AML-193 (cell line): ENCODE measurements at regions not wholly inside any gene's neighbourhood (a gene's known extent, or its start where the extent isn't known, plus 50 kb on each side); places are given as distances from the start of the nearest gene placed in this dataset.

Experiments used
- DNase-seq, 2 experiments: peaks; one replicate each; lab custom pipeline; 2025; lab: John Stamatoyannopoulos, UW

DNA sequence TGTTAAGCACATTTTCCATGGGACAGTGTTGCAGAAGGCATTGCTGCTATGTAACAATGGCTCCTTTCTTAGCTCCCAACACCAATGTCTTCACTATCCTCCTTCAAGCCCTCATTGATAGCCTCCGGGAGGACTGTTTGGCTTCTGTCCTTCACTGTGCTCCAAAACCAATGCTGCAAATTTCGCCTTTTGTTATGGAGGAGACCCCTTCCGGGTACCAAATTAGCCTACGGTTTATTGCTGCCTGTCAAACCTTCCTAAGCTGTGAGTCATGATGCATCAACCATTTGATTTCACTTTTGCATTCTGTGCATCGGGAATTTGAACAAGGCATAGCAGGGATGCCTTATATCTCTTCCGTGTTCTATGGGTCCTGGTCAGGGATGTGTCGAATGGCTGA is 432.9 kb downstream of the GATA3 start:
- no peak for DNase-seq

DNA sequence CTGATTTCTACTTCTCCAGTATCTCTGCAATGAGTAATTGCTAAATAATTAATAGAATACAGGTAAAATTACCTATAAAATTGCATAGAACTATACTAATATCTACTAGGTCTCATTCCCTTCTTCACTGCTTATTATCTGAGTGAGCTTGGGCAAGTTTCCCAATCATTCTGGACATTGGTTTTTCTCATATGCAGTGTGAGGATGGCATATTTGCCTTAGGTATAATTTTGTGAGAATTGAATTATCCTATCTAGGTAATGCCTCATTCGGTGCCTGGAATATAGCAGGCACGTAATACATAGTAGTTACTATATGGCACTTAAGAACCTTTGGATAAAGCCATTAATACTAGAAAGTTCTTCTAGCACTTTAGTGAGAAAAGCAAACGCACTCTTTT is 434.7 kb downstream of the GATA3 start:
- no peak for DNase-seq

DNA sequence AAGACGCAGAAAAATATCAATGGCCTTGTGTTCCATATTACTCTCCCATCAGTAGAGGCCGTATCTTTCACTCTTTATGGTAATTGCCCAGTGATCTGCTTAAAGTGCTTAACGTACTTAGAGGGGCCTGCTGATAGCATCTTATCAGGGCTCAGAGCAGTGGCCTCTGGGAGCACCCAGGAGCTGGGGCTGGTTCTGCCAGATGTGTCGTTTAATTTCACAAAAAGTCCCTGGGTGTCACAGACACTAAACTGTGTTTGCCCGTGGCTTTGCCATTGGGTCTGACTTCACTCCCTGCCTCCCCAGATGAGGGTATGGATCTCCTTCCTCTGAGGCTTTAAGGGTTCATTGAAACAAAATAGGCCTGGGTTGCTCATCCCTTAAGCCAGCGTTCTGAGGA is 435.3 kb downstream of the GATA3 start:
- no peak for DNase-seq

DNA sequence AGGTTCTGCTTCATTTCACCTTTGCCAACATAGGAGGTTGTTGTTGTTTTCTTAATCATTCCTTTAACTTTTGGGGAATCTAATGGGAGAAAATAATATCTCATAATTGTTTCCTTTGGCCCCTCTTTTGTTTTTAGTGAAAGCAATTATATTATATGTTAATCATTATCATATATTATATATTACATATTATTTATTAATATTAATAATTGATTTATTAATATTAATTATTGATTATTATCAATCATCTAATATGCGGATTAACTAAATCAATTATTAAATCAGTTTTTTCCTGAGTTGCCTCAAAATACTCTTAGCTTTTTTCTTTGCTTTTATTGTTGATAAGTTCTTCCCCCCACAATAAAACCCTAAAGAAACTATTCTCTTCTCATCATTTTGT is 443.8 kb downstream of the GATA3 start:
- DNase-seq = no peak

DNA sequence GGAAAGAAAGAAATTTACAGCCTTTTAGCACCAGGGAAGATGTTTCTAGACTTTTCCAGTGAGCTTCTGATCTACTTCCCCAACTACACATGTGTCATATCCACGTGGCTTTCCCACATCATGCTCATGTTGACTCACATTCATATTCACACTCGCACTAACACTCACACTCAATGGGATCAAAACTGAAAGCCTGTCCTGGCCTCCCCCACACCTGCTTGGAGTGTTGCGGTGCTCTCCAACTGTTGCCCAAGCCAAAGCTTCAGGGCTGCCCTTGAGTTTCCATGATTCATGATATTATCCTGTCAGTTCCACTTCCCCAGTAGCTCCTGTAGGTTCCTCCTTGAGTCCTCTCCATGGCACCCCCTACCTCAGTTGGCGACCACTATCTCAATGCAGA is 444.4 kb downstream of the GATA3 start:
- no peak for DNase-seq

DNA sequence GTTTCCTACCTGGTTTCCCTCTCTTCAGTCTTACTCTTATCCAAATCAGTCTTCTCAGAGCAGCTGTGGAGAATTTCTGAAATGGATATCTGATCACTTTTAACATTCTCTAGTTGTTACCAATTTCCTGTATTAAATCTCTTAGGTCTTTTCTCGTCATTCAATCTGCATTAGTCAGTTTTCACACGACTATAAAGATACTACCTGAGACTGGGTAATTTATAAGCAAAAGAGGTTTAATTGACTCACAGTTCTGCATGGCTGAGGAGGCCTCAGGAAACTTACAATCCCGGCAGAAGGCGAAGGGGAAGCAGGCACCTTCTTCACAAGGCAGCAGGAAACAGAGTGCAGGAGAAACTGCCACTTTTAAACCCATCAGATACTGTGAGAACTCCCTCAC is 444.8 kb downstream of the GATA3 start:
- no peak for DNase-seq

DNA sequence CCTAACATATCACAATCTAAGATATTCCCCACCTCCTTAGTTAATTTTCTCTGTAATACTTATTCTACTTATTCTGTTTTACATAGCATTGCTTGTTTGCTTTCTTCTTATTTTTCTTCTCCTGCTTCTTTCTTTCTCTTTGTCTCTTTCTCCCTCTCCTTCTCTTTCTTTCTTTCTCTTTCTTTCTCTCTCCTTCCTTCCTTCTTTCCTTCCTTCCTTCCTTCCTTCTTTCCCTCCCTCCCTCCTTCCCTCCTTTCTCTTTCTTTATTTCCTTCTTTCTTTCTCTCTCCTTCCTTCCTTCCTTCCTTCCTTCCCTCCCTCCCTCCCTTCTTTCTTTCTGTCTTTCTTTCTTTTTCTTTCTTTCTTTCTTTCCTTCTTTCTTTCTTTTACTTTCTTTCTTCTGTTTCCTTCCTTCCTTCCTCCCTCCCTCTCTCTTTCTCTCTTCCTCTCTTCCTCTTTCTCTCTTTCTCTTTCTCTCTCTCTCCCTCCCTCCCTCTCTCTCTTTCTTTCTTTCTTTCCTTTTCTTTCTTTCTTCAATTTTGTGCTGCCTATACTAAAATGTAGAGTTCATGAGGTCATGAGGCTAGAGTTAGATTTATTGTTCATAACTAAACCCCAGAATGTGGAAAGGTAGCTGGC is 445.4 kb downstream of the GATA3 start:
- DNase-seq = no peak

DNA sequence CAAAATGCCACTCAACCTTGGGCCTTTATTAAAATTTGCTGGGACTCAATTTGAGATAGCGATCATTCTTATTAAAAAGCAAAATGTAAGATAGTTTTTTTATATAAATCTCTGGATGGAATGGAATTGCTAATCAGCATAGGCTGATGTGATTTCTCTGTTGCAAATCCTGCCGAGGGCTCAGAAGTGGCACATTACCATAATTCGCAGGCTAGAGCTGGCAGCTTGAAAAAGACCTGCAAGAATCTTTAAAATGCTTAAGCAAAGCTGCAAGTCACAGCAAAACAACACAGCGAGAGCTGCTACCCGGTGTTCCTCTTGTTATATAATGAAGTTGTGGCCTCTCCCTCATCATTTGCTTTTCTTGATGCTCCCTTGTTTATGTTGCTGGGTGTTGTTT is 448.1 kb downstream of the GATA3 start:
- DNase-seq = no peak

DNA sequence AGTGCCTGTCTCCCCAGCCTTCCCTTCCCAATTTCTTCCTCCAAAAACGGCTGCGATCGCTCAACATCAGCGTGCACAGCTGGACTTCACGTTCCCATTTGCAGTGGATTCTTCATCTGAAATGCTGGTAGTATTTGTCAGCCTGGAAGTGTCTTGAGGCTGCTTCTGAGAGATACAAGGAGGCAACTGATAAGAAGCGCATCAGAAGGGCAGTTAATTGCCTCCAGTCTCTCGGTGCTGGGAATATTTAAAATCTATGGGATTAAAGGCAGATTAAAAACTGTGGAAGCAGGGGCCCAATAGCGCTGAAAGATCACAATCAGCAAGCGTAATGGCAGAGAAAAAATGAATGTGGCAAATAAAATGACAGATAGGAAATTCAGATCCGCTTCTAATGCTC is 450.0 kb downstream of the GATA3 start:
- no peak for DNase-seq

DNA sequence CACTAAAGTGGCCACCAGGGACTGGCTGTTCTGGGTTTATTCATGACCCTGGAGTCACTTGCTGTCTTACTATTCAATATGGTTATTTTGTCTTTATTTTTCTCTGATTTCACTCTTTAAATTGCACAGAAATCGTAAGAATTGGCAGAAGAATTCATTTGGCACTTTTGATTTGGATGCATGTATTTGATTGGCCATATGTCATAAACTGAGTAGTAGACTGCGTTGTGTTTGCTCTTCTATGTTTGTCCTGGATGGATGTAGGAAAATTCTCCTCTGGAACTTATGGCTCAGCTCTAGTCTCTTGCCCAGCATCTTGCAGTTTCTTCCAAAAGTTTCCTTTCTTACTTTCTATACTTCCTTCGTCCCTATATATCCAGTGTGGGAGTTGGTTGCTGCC is 452.7 kb downstream of the GATA3 start:
- DNase-seq = no peak

DNA sequence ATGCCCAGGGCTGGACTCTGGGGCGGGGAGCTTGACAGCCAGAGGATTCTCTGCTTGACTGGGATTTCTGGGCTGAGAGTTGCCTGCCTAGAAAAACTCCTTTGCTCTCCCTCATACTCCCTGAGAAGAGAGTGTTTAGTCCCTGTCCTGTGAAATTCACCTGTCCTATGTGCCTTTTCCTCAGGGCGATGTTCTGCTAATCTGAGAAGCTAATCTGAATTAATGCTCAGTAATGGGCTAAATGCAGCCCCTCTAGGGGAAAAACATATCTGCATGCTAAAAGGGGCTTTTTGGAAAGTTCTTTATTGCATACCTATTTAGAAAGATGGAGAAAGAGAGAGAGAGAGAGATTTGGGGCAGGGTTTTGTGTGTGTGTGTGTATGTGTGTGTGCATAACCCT is 454.4 kb downstream of the GATA3 start:
- DNase-seq = no peak

DNA sequence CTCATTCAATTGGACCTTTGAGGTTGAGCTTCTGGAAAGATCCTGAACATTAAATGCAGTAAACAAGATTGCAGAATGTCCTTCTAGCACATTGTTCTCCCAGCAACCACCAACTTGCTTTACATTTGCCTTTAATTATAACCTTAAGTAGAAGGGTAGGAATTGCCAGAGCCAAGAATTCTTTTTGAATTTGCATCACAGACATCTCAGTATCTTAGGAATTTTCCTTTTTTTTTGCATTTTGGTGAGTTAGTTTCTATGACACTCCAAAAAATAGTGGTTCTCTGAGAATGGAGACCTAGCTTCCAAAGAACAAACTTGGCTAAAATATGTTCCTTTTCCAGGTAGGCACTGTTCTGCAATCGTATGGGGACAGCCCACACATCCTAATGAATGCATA is 456.0 kb downstream of the GATA3 start:
- no peak for DNase-seq

DNA sequence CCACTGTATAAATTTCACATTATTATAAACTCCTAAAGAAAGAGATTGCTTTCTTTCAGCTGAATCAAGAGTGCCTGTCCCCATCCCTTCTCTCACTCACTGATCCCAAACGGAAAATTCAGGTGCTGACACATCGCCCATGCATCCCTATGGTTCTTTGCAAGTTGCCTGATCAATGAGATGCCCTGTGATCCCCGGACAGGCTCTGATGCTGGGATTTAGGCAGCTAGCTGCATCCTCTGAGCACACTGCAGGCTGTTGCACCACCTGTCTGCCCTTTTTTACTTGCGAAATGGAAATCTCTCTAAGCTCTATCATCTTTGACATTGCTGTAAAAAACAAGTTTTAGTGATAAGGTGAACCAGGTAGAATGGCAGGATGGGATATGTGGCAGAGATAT is 456.5 kb downstream of the GATA3 start:
- no peak for DNase-seq

DNA sequence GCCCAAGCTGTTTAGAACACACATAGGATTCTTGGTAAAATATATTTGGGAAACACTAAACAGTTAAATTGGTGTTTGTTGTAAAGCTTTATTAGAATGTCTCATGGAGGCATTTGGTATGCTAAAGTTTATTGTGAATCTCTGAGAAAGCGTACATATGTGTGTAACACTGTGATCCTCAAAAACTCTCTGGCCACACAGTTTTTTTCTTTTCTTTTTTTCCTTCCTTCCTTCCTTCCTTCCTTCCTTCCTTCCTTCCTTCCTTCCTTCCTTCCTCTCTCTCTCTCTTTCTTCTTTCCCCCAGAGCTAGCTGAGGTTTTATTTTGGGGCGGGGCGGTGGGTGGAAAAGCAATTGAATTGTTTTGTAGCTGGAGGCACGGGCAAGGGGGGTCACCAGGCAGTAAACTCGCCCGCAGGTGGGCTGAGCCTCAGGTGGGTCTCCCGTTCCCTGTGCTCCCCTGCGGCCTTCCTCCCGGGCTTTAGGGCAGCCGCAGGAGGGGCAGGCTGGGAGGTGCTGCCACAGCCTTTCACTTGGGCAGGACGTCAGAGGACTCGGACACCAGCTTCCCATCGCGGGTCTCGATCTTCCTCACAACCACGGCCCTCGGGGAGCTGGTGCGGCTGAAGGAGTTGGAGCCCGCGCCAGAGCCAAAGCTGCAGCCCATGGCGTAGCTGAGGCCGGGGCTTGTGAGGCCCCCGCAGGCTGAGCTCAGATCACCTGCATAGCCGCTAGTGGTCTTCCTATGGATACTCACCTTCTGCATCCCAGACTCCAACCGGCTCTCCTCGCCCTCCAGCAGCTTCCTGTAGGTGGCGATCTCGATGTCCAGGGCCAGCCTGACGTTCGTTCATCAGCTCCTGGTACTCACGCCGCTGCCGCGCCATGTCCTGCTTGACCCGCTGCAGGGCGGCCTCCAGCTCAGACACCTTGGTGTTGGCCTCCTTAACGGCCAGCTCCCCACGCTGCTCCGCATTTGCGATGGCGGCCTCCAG is 459.0 kb downstream of the GATA3 start:
- DNase-seq = no peak

DNA sequence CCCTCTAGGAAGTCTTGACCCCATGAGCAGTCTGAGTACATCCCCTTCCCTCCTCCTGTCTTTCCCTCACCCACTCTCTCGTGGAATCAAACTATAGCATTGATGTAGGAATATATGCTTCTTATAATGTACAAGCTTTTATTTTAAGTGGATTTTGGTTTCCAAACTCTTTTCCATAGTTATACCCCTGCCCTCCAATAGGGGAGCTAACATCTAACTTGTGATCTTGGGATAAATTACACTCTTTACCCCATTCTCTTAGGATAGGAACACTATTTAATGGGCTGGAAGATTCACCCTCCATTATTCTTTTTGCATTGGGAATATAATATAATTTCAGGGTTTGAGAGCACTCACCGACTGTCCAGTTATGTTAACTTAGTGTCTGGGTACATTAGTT is 465.9 kb downstream of the GATA3 start:
- no peak for DNase-seq

DNA sequence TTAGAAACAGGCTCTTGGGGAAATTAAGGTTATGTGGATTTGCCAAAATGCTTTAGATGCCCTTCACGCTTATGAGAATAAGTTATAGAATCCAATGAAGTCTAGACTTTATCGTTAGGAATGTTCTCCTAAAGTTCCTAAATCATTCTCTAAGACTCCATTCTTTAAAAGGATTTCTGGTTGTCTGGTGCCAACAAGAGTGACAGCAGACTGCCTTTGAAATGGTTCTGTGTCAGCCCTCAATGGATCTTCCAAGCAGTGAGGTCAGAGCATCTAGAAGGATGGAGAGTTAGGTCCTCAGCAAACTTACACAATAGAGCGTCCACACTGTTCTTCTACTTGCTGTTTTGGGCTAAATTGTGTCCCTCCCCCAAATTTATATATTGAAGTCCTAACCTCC is 473.3 kb downstream of the GATA3 start:
- DNase-seq = no peak

DNA sequence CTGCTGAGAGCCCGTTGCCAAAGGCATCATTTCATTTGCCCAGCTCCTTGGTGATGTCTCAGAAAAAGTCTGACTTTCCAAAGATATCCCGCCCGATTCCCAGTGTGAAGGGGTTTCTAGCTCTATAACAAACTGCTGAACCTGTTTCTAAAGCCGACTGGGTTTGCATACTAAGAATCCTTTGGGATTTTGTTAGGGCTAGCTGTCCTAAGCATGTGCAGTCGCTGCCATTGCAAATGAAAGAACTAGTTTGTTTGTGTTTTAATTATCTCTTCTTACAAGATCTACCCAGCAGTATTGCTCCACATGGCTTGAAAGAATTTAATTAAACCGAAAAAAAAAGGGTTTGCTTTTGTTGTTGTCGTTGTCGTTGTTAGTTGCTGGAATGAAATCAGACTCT is 476.6 kb downstream of the GATA3 start:
- DNase-seq = no peak

DNA sequence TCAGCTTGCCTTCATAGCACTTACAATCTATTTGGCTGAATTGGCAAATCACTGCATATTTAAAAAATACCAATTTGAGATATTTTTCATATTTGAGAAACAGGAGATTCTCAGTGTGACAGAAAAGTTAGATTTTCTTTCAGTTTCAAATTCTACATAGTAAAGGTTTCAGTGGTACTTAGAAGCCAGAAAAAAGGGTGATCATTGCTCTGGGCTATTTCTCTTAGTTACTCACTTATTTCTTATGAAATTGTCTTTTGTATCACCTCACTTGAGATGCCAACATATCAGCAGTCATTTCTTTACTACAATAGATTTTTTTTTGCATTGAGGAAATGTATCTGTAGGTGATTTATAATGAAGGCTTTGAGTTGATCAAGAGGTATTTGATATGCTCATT is 478.2 kb downstream of the GATA3 start:
- no peak for DNase-seq

DNA sequence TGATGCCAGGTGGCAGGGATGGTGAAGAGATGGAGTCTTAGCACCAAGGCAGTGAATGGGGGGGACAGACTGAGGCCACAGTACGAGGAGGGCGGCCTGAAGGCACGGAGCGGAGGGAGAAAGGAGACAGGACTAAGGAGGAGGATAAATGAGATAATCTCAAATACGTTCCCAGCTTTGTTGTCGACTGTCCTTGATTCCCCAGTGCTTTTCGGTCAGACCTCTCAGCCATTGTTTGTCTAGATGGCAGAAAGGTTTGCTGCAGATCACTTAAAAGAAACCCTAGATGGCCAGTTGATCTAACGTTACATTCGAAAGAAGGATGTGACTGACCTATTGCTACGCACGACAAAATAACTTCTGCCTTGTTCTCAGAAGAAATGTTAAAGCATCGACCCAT is 479.0 kb downstream of the GATA3 start:
- DNase-seq = no peak

DNA sequence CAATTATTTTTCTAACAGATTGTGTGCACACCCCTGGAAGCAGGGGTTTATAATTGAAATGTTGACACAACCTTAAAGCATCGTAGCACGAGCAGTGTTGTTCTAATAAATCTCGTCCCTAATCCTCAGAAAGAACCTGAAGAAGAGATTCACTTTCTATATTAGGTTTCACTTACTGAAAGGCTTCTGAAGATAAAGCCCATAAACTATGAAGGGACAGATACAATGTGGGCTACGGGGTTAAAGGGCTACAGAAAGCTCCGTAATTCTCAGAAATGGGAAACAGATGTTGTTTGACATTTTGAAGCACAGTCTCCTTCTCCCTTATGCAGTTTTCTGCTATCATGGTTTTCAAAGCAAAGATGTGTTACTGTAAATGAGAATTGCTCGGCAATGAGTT is 479.6 kb downstream of the GATA3 start:
- no peak for DNase-seq

DNA sequence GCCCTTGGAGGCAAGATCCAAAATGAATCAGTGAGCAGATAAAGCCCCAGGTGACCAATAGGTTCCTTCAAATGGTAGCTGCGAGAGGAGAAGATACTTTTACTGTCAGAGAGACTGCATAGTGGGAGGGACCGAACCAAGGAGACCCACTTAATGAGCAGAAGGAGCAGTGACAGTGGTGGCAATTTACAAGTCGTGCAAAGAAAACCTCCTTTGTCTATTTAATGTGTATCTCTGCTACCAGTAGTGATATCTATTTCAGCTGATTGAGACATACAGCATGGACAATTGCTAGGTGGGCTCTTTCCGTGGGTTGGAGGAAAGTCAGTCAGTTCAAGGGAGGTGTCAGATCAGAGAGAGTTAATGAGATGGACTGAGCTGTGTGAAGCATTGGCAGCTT is 480.4 kb downstream of the GATA3 start:
- no peak for DNase-seq

DNA sequence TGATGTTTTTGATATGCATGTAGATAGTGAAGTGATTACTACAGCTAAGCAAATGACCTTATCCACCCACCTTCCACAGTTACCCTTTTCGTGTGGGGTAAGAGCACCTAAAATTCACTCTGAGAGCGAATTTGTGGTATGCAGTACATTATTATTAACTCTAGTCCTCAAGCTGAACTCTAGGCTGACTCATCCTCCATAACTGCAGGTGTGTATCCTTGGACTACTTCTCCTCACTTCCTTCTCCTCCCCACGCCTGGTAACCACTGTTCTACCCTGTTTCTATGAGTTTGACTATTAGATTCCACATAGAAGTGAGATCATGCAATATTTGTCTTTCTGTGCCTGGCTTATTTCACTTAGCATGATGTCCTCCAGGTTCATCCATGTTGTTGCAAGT is 484.6 kb downstream of the GATA3 start:
- DNase-seq = no peak

DNA sequence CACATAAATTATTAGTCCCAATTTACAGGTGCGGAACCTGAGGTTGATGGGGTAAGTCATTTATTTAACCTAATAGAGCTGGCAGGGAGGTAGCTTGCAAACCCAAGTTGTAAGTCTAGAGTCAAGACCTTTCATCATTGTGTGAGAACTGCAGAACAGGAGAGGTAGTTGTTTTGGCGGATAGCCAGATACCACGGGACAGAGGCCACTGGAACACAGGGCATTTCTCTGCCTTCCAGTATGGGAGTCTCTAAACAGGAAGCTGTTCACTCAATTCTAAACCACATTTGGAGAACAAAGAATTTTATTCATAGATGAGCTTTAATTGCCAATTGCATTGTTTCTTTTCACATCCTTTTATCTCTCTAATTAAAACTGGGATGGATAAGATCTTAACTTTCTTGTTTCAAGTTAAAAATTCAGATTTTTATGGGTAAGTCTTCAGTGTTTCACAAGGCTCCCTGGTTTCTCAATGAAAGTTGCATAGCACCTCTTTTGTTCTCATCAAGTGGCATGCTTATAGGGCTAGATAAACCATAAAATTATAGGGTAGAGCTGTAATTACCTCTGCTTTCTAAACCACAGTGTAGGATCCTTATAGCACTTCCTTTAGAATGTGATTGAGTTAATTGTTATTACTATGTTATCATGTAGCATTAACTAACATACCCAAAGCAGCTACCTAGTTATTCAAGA is 489.0 kb downstream of the GATA3 start:
- DNase-seq = no peak
